ENCODE measurements at regions not wholly inside any gene's neighbourhood (a gene's known extent, or its start where the extent isn't known, plus 50 kb on each side); places are given as distances from the start of the nearest gene placed in this dataset.

DNA sequence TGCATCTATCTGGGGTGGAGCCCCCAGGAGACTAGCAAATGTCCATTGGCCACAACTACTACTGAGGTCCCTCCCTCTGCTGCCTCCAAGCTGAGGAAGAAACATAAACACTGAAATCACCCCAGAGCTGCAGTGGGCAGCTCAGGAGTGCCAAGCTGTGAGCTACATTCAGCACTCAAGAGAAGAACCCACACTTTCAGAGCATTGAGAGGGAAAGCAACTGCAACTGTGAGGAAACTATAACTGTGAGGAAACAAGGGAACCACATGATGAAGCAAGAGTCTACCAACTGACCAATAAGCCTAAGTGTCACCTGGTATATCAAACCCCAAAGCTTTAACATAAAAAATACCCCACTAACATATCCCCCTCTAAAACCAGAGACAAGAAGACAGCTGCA, 373.5 kb upstream of the TACR3 start:
- intact Hi-C loops (cut with DNase I; ENCODE audit: low total_unique reads): no loop called here
- H3K27me3 ChIP-seq: no peaks in the 10 kb centered on the region
- no peaks in the 10 kb centered on the region for H3K4me1 ChIP-seq
- TF ChIP-seq POLR2AphosphoS5 (IDR thresholded peaks at IDR 0.05) (no peak), EP300 (IDR thresholded peaks at IDR 0.05) (no peak), POLR2A (IDR thresholded peaks at IDR 0.05) (no peak), CTCF (IDR thresholded peaks at IDR 0.05) (no peak)
- peaks cover 0 to 30% (median 8%) of the 10 kb centered on the region in 4 donors for H3K9me3 ChIP-seq
- H3K36me3 ChIP-seq: no peaks in the 10 kb centered on the region
- H3K27ac ChIP-seq: no peak overlapping the region
- no peak overlapping the region for H3K4me3 ChIP-seq
- DNase-seq: no peak

GRCh38 chr4:104073229-104073628, 353.4 kb upstream of the TACR3 start:
- Histone ChIP-seq H3K9me3 (peaks cover 0 to 7% (median 3%) of the 10 kb centered on the region in 4 donors), H3K27me3 (no peaks in the 10 kb centered on the region), H3K4me3 (no peak overlapping the region), H3K36me3 (no peaks in the 10 kb centered on the region), H3K27ac (no peak overlapping the region), H3K4me1 (no peaks in the 10 kb centered on the region)
- no peak for TF ChIP-seq POLR2A (IDR thresholded peaks at IDR 0.05)
- TF ChIP-seq EP300 (IDR thresholded peaks at IDR 0.05): no peak
- no peak for TF ChIP-seq CTCF (IDR thresholded peaks at IDR 0.05)
- no peak for TF ChIP-seq POLR2AphosphoS5 (IDR thresholded peaks at IDR 0.05)
- intact Hi-C loops (cut with DNase I; ENCODE audit: low total_unique reads): no loop called here
- 49 to 57% (median 57%) methylated on average over 4 of the region's 4 CpGs for WGBS, 5 donors
- DNase-seq: no peak

DNA sequence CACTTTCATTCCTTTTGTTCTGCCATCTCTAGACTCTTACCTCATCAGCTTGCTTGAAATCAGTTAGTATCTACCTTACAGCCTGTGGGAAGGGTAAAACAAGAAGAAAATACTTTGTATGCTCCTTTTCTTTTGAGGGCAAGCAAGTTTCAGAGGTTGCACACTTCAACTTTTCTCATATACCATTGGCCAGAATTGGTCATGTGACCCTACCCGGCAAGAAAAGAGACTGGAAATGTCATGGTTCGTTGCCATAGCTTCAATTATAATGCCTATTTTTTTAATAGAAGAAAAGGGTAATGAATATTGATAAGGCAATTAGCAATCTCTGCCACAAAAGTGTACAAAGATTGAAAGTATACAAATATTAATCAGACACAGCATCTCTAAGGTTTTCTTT, 346.7 kb upstream of the TACR3 start:
- Histone ChIP-seq H3K9me3 (peaks cover 0 to 7% (median 3%) of the 10 kb centered on the region in 4 donors), H3K4me1 (no peaks in the 10 kb centered on the region), H3K27me3 (no peaks in the 10 kb centered on the region), H3K4me3 (no peak overlapping the region), H3K36me3 (no peaks in the 10 kb centered on the region), H3K27ac (no peak overlapping the region)
- intact Hi-C loops (cut with DNase I; ENCODE audit: low total_unique reads): no loop called here
- DNase-seq: no peak
- 63 to 75% (median 69%) methylated on average over 2 of the region's 2 CpGs for WGBS, 5 donors
- no peak for TF ChIP-seq POLR2AphosphoS5 (IDR thresholded peaks at IDR 0.05)
- TF ChIP-seq POLR2A (IDR thresholded peaks at IDR 0.05): no peak
- no peak for TF ChIP-seq EP300 (IDR thresholded peaks at IDR 0.05)
- no peak for TF ChIP-seq CTCF (IDR thresholded peaks at IDR 0.05)

DNA sequence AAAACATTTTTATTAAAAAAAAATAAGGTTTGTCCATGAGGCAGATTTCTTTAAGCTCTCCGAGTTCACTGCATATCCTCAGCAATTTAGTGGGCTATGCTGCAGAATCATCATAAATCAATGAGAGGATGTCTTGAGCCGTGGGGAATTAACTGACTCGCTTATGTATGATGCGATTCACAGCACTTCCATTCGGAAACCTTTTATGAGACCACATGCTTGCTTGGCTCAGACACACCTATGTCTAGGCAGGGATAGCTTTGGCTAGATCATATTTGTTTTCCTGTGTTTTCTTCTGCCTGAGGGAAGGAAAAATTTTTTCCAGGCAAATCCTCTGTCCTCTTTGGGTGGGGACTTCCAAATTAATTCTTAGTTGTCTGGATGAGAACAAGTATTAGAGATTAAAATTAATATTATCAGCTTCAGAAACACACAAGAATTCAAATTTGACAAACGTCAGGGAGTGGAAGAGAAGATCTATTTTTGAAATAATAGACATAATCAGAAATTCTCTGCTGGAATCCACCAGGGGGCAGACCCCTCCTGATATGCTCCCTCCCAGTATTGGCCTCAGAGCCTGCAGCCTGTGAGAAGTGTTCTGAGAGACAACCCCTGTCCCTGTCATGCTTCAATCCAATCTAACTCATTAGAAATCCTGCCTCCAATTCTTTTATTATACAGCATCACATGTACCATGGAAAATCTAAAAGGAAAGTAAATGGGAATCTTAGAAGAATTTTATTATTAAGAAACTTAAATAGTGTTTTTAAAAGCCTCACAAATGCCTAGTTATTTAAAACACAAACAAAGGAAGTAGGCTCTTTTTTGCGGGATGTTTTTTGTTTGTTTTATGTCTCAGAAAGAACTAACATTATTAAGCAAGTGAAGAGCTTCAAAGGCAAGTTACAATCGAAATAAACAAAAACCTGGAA, 345.1 kb upstream of the TACR3 start:
- peak; percentile 29 to 82 for DNase-seq
- Histone ChIP-seq H3K27me3 (no peaks in the 10 kb centered on the region), H3K4me3 (no peak overlapping the region), H3K9me3 (peaks cover 0 to 3% (median 1%) of the 10 kb centered on the region in 4 donors), H3K4me1 (no peaks in the 10 kb centered on the region), H3K27ac (no peak overlapping the region), H3K36me3 (no peaks in the 10 kb centered on the region)
- intact Hi-C loops (cut with DNase I; ENCODE audit: low total_unique reads): no loop called here
- TF ChIP-seq CTCF (IDR thresholded peaks at IDR 0.05) (peak in 4 of 7 experiments; percentile 19 to 41 (median 27)), POLR2AphosphoS5 (IDR thresholded peaks at IDR 0.05) (no peak), POLR2A (IDR thresholded peaks at IDR 0.05) (no peak)
- 30 to 46% (median 39%) methylated on average over 8 of the region's 8 CpGs for WGBS, 5 donors

Data from stomach (tissue), 8 donors.